HG03571 (cell line): ENCODE measurements at regions not wholly inside any gene's neighbourhood (a gene's known extent, or its start where the extent isn't known, plus 50 kb on each side); places are given as distances from the start of the nearest gene placed in this dataset.
"Not testable (repeated sequence)": the region's sequence is repeated elsewhere in the genome, so short reads cannot be mapped to it uniquely, and the experiment has no call there.

ENCODE experiments used
- ATAC-seq: cut with Tn5 transposase; IDR thresholded peaks from one replicate; pipeline ENCODE4 v1.9.1; 2021; ENCODE audit not compliant: unreplicated experiment

DNA sequence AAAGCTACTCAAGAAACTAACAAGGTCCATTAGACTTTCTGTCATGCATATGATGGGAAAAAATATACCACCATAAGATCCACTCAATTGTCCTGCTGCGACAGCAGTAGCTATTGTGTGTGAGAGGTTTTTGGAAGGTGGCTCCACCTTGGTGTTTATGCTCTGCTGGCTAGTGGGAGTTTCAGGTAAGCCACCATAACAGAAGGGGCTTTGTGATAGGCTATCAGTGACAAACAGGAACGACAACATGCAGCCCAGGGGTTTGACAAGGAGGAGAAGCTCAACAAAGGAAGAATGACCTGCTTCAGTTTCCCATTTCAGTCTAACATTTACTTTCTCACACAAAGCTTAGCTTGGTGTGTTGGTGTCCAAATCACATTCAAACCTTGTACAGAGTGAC, 182.6 kb downstream of the ATOH1 start:
- ATAC-seq, result no peak

DNA sequence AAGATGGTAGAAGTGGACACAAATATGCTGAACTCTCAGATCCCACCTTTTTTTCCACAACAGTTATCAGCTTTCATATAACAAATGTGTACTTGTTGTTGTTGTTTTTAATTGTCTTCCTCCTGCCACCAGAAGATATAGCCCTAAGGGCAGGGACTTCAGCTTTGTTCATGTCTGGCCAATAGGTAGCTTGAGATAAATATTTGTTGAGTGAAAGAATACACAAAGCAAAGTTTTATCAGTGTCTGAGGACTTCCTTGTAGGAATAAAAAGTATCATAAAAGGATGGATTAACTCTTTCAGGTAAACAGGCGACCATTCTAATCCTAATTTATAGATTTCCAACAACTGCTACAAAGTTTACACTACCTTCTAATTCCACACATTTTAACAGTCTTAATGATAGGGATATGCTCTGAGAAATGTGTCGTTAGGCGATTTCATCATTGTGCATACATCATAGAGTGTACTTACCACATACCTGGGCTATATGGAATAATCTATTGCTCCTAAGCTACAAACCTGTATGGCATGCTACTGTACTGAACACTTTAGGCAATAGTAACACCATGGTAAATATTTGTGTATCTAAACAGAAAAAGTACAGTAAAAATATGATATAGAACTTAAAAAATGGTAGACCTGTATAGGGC, 186.1 kb downstream of the ATOH1 start:
- no peak for ATAC-seq

DNA sequence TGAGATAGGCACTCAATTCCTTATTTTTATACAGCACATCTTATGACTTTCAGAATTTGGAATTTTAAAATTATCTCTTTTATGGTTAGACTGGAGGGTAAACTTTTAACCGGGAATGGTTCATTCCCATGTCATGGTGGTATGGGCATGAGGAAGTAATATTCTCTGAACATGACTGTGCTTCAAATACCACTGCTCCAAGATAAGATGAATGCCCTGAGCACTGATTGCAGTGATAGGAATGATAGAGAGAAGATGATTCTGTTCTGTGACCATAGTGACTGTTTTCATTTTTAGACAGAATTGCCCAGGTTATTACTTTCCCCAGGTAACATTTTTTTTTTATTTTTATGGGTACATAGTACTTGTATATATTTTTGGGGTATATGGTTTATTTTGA, 187.4 kb downstream of the ATOH1 start:
- ATAC-seq, result no peak

DNA sequence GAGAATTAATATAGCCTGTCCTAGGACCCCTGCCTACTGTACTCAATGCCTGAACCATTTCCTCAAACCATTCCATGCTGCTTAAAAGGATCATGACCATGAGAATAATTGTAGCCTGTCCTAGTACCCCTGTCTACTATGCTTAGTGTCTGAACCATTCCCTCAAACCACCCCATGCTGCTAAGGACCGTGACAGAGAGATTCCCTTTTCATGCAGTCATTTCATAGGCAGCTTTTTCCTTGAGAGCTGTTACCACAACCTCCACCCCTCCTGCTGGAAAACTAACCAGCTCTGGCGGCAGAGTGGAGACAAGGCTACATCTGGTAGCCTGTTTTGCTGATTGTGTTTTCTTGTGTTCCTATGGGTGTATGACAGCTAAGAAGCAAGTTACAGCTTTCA, 174.9 kb upstream of the SMARCAD1 start:
- no peak for ATAC-seq

- no peak for ATAC-seq
Observed at GRCh38 chr4:94036964-94037363, 170.7 kb upstream of the SMARCAD1 start.

DNA sequence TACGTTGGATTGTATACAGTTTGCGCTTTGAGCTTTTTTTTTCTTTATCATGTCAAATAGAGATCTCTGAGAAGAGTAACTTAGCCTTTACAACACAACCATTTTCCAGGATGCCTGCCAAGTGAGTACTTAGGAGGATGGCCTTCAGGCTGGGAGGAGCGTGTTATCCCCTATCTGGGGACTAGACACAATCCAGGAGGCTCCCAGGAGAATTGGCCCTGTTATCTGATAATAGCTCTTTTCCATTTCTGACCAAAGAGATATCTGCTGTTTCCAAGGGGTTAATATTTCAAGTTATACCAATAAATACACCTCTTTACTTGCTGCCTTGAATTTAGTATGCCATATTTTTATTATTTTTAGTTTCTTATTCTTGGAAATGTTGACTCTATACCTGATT, 169.5 kb upstream of the SMARCAD1 start:
- no peak for ATAC-seq

- ATAC-seq, result no peak
Observed at GRCh38 chr4:94039226-94039625, 168.4 kb upstream of the SMARCAD1 start.

GRCh38 chr4:94044471-94044870, 163.2 kb upstream of the SMARCAD1 start:
- not testable (repeated sequence) for ATAC-seq

DNA sequence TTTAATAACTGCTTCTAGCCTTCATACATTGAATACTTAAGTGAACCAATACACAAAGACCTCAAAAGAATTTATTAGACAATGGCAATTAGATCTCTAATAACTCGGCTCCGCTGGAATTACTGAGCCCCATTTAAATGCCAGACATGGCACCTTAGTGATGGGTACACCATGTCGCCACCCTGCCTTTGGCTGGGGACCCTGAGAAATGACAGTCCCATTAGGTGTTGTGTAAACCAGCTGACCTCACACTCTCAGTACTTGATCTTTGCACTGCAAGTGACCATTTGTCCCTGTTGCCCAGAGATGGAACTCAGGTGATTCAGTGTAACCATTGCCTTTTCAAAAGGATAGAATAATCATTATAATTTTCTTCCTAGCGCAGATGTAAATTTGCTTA, 144.6 kb upstream of the SMARCAD1 start:
- no peak for ATAC-seq

GRCh38 chr4:94068753-94069719, 138.6 kb upstream of the SMARCAD1 start:
- no peak for ATAC-seq

DNA sequence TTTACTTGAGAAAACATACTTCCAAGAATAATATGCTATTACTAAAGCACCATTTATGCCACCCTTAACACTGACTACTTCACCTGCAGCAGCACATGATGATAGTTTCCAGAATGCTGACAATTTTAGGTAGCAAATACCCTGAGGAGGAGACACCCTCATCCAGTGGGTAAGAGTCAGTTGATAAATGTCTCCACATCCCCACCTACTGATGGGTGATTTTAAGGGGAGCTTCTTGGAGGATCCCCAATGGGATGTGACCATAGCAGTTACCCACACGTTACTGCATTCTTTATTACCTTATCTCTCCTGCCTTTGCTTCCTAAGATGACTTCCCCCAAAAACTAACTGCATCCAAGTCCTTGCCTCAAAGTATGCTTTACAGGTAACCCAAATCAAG, 131.2 kb upstream of the SMARCAD1 start:
- no peak for ATAC-seq

DNA sequence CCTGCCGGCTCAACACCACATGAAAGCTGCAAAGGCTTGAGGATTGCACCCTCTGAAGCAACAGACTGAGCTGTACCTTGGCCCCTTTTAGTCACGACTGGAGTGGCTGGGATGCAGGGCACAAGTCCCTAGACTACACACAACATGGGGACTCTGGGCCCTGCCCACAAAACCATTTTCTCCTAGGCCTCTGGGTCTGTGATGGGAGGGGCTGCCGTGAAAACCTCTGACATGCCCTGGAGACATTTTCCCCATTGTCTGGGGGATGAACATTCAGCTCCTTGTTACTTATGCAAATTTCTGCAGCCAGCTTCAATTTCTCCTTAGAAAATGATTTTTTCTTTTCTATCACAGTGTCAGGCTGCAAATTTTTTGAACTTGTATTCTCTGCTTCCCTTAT, 123.5 kb upstream of the SMARCAD1 start:
- no peak for ATAC-seq

GRCh38 chr4:94099141-94099540, 108.5 kb upstream of the SMARCAD1 start:
- not testable (repeated sequence) for ATAC-seq

GRCh38 chr4:94112644-94113043, 95.0 kb upstream of the SMARCAD1 start:
- ATAC-seq, result no peak

- ATAC-seq, result no peak
Observed at GRCh38 chr4:94115687-94116086, 92.0 kb upstream of the SMARCAD1 start.

DNA sequence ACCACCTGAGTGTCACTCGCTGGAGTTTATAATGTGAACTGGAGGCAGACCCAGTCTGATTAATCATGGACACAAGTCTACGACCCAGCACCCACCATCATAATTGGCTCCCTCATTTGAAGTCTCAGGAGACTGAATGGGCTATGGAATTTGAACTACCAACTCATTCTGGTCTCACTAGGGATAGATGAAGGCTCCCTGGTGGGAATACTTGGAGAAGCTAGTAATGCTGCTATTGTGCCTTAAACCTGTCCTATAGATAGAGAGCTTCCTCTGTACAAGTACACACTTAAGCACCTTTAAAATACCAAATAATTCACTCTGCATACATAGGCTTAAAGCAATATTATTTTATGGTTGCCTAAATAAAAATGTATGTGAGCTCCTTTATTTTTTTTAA, 90.8 kb upstream of the SMARCAD1 start:
- no peak for ATAC-seq

- ATAC-seq, result no peak
Observed at GRCh38 chr4:94126669-94127068, 81.0 kb upstream of the SMARCAD1 start.

DNA sequence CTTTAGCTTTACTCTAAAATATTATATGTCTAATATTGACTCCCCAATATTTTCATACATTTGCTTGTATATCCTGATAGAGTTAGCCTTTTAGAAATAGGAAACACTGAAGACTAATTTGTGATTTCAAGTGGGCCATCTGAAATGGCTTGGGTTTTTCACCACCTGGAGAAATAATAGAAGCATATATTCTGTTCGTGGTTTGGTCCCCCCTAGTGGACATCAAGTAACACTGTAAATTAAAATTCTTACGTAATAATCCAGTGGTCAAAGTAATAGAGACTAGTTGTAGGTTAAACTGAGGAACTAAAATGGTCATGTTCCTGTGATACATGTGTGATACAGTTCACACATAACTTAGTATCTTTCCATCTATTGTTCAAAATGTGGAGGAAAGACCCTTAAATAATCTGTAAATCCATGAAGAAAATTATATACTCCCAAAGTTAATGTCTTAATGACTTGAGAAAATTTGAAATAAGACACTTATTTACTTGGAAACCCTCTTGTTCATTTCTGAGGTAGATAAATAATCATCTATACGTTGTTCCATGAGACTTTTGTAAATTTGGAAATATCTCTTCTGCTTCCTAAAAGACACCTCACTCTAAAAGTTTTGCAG, 79.8 kb upstream of the SMARCAD1 start:
- no peak for ATAC-seq

GRCh38 chr4:94131212-94131611, 76.5 kb upstream of the SMARCAD1 start:
- no peak for ATAC-seq

DNA sequence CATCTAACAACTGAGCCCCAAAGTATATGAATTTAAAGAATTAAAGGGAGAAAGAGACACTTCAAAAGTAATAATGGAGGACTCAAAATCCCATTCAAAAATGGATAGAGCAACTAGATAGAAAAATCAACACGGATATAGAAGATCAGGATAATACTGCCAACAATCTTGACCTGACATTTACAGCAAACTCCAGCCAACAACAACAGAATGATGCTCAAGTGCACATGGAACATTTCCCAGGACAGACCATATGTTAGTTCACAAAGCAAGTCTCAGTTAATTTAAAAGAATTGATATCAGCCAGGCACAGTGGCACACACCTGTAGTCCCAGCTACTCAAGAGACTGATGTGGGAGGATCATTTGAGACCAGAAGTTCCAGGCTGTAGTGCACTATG, 72.0 kb upstream of the SMARCAD1 start:
- no peak for ATAC-seq

DNA sequence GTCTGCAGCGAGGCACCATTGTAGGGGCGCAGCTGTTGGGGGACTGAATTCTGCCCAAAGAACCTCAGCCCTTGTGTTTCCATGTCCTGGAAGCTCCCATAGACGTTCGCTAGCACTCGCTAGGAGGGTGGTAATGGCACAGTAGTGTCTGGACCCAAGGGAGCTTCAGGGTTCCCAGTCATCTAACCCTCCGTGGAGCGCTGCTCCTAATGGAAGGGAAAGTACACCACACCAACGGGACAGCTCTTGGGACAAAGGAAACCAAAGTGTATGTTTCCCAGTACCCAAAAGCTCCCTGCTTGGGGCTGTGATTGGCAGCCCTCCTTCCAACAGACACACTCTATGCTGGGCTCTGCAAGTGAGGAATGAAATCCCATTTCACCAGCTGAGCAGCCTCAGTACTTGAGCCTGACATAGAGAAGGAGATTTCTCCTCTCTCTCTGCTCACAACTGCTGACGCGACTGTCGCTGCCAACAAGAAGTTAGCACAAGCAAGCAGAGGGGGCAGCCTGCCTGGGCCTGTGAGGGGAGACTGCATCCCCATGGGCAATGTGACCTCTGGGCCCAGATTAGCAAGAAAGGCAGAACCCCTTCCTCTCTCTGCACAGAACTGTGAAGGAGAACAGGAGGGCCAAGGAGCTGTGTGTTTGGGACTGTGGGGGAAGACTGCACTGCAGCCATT, 67.6 kb upstream of the SMARCAD1 start:
- no peak for ATAC-seq
